ENCODE measurements at regions not wholly inside any gene's neighbourhood (a gene's known extent, or its start where the extent isn't known, plus 50 kb on each side); places are given as distances from the start of the nearest gene placed in this dataset.

DNA sequence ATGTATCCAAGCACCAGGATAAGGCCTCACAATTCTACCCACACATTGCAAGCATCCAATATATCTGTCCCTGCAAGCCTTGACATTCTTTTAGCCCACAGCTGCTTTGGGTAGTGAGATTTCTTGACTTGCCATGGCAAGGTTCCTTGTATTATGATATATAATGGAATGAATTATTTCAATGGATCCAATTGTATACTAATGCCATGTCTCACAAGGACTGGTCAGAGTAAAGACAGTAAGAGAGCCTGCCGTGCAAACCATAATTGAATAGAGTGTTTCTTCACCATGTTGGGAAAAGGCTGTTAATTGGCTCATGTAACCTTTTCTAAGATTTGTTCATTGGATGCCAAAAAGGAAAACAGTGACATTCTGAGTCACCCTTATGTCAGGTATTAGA, 64.3 kb upstream of the RBBP8 start:
- peaks cover 32% of the 10 kb centered on the region for H3K4me1 ChIP-seq
- H3K9me3 ChIP-seq = no peaks in the 10 kb centered on the region
- DNase-seq (no peak), ATAC-seq (no peak)
- H3K27ac ChIP-seq = no peak overlapping the region
- no peak for TF ChIP-seq POLR2A (IDR thresholded peaks at IDR 0.05)
- no peak for TF ChIP-seq CTCF (IDR thresholded peaks at IDR 0.05)
- no peaks in the 10 kb centered on the region for H3K27me3 ChIP-seq
- no peaks in the 10 kb centered on the region for H3K36me3 ChIP-seq (replicated peaks in 1 of 2; ENCODE audit: insufficient read depth in 1 of 2, low read depth in 2 of 2)
- no peak overlapping the region for H3K4me3 ChIP-seq
- intact Hi-C loops (cut with DNase I) = no loop called here
- WGBS, 2 donors = 93% methylated on average over 1 of the region's 1 CpG

DNA sequence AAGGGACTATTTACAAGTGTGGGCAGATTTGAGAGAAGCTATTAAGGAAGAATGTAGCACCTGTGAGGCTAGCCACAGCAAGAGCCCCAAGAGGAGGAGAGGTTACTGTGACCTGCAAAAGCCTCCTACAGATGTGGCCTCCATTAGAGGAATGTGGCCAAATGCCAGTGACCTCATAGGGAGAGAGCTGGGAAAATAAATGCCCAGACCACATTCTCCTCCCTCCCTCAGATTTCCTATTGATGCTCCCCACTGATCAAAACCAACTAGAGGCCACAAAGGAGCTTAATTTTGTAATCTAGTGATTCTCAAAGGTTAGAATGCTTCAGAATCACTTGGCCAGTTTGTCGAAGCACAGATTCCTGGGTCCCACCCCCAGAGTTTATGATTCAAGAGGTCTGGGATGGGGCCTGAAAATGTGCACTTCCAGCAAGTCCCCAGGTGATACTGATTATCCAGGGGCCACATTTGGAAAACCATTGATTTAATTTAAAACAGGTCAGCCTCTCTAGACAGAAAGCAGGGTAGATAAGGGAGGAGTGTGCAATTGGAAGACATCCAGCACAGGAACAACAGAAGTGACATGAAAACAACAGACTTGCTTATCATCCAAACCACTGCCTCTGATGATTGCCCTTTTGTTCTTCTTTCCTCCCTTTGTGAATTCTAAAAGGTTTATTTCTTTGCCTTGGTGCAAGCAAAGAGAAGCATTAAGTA, 61.2 kb upstream of the RBBP8 start:
- intact Hi-C loops (cut with DNase I) = no loop called here
- WGBS, 2 donors = 60 to 64% methylated on average over 1 of the region's 1 CpG
- H3K9me3 ChIP-seq = no peaks in the 10 kb centered on the region
- TF ChIP-seq POLR2A (IDR thresholded peaks at IDR 0.05) (no peak), CTCF (IDR thresholded peaks at IDR 0.05) (no peak)
- ATAC-seq = peak; percentile 38
- peaks cover 31% of the 10 kb centered on the region for H3K4me1 ChIP-seq
- peak in 2 of 4 donors; percentile 11 to 18 for DNase-seq
- H3K36me3 ChIP-seq (replicated peaks in 1 of 2; ENCODE audit: insufficient read depth in 1 of 2, low read depth in 2 of 2) = no peaks in the 10 kb centered on the region
- H3K4me3 ChIP-seq = no peak overlapping the region
- peak overlapping the region in 3 of 4 donors; percentile 69 to 77 (median 76) for H3K27ac ChIP-seq
- no peaks in the 10 kb centered on the region for H3K27me3 ChIP-seq

DNA sequence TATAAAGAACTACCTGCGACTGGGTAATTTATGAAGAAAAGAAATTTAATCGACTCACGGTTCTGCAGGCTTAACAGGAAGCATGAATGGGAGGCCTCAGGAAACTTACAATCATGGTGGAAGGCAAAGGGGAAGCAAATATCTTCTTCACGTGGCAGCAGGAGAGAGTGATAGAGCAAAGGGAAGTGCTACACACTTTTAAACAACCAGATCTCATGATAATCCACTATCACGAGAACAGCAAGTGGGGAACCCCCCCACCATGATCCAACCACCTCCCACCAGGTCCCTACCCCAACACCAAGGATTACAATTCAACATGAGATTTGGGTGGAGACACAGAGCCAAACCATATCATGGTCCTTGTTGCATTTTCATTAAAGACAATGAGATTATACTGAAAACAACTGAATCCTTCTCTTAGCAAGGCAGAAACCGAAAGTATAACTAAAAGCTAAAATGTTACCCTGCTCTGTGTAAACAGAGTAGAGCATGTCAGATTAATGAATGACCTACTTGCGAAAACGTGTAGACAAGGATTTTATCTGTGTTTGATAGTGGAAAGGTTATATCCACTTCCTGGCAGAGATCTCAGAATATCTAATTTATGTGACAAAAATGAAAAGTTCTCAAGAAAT, 60.1 kb upstream of the RBBP8 start:
- no peaks in the 10 kb centered on the region for H3K27me3 ChIP-seq
- H3K9me3 ChIP-seq = no peaks in the 10 kb centered on the region
- H3K36me3 ChIP-seq (replicated peaks in 1 of 2; ENCODE audit: insufficient read depth in 1 of 2, low read depth in 2 of 2) = no peaks in the 10 kb centered on the region
- peaks cover 31% of the 10 kb centered on the region for H3K4me1 ChIP-seq
- TF ChIP-seq POLR2A (IDR thresholded peaks at IDR 0.05) (no peak), CTCF (IDR thresholded peaks at IDR 0.05) (no peak)
- peak overlapping the region in 3 of 4 donors; percentile 69 to 77 (median 76) for H3K27ac ChIP-seq
- H3K4me3 ChIP-seq = no peak overlapping the region
- DNase-seq = no peak
- 34 to 35% methylated on average over 8 of the region's 8 CpGs for WGBS, 2 donors
- ATAC-seq = peak; percentile 81
- intact Hi-C loops (cut with DNase I) = no loop called here

DNA sequence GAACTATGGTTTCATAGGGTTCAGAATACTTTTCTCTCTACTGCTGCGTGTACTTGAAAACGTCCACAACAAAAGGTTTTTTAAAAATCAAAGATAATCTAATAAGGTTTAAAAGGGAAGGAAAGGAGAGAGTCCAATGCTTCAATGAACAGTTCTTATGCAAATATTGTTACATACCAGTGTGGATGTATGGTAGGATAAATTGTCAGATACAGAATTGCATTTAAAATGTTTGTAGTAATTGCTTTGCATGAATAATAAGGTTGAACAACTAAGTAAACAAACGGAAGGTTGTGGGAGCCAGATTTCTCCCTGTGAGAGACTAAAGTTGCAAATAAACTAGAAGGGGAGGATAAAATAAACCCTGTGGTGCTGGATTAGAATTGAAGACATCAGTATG, 53.8 kb upstream of the RBBP8 start:
- DNase-seq = no peak
- no peak overlapping the region for H3K27ac ChIP-seq
- no peaks in the 10 kb centered on the region for H3K27me3 ChIP-seq
- no peaks in the 10 kb centered on the region for H3K9me3 ChIP-seq
- no peak overlapping the region for H3K4me3 ChIP-seq
- no peak for TF ChIP-seq POLR2A (IDR thresholded peaks at IDR 0.05)
- TF ChIP-seq CTCF (IDR thresholded peaks at IDR 0.05) = no peak
- H3K36me3 ChIP-seq (replicated peaks in 1 of 2; ENCODE audit: insufficient read depth in 1 of 2, low read depth in 2 of 2) = no peaks in the 10 kb centered on the region
- H3K4me1 ChIP-seq = peaks cover 19% of the 10 kb centered on the region
- intact Hi-C loops (cut with DNase I) = no loop called here
- no peak for ATAC-seq
- 15 to 25% methylated on average over 3 of the region's 3 CpGs for WGBS, 2 donors

GRCh38 chr18:22882084-22882483, 51.0 kb upstream of the RBBP8 start:
- no peak for TF ChIP-seq CTCF (IDR thresholded peaks at IDR 0.05)
- TF ChIP-seq POLR2A (IDR thresholded peaks at IDR 0.05) = no peak
- DNase-seq = no peak
- Histone ChIP-seq H3K9me3 (no peaks in the 10 kb centered on the region), H3K27ac (no peak overlapping the region), H3K27me3 (no peaks in the 10 kb centered on the region), H3K4me1 (peaks cover 17% of the 10 kb centered on the region), H3K36me3 (replicated peaks in 1 of 2; ENCODE audit: insufficient read depth in 1 of 2, low read depth in 2 of 2) (no peaks in the 10 kb centered on the region), H3K4me3 (no peak overlapping the region)
- no peak for ATAC-seq
- intact Hi-C loops (cut with DNase I) = no loop called here

All from body of pancreas (tissue), 4 donors.